NB4 (cell line): ENCODE measurements at regions not wholly inside any gene's neighbourhood (a gene's known extent, or its start where the extent isn't known, plus 50 kb on each side); places are given as distances from the start of the nearest gene placed in this dataset.

Experiments used
- POLR2A ChIP-seq: IDR thresholded peaks from 2 replicates; pipeline ENCODE4 v1.6.1; 2011; ENCODE audit warnings: mild to moderate bottlenecking; ENCODE audit not compliant: insufficient read length; ENCODE audit errors: extremely low read depth
- TF ChIP-seq, protein P1 (sequence below): IDR thresholded peaks from one replicate; pipeline ENCODE4 v1.5.1; 2012; ENCODE audit warnings: low read depth, low read length

DNA sequence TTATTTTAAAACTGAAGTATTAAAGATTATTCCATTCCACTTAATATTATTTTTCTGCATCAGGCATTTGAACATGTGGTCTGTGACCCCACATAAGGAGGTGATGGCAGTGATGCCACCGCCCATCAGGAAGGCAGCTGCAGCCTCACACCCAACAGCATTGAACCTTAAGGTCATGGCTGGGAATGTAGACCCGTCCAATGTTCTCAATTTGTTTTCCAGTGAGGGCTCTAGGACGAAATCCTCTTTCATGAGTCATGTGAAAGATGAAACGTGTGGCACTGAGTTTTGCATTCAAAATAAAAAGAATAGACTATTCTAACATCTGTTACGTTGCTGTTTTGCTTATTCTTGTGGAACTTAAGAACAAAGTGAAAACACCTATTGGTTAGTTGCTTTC is 74.5 kb upstream of the ANKRD10 start:
- TF ChIP-seq POLR2A: no peak
- TF ChIP-seq, protein P1, sequence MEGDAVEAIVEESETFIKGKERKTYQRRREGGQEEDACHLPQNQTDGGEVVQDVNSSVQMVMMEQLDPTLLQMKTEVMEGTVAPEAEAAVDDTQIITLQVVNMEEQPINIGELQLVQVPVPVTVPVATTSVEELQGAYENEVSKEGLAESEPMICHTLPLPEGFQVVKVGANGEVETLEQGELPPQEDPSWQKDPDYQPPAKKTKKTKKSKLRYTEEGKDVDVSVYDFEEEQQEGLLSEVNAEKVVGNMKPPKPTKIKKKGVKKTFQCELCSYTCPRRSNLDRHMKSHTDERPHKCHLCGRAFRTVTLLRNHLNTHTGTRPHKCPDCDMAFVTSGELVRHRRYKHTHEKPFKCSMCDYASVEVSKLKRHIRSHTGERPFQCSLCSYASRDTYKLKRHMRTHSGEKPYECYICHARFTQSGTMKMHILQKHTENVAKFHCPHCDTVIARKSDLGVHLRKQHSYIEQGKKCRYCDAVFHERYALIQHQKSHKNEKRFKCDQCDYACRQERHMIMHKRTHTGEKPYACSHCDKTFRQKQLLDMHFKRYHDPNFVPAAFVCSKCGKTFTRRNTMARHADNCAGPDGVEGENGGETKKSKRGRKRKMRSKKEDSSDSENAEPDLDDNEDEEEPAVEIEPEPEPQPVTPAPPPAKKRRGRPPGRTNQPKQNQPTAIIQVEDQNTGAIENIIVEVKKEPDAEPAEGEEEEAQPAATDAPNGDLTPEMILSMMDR: no peak
